H9 (cell line): ENCODE measurements at regions not wholly inside any gene's neighbourhood (a gene's known extent, or its start where the extent isn't known, plus 50 kb on each side); places are given as distances from the start of the nearest gene placed in this dataset.

Experiments used
- DNase-seq: peaks from one replicate; pipeline ENCODE4 v3.0.0-alpha.2; 2017
- H2AFZ ChIP-seq: one replicate; pipeline ENCODE4 v1.6.1; 2013; ENCODE audit warnings: mild to moderate bottlenecking, low read length, control low read depth, moderate library complexity
- H2AK5ac ChIP-seq: 2 replicates; pipeline ENCODE4 v1.6.1; 2013; ENCODE audit warnings: low read length, control low read depth, mixed read lengths; ENCODE audit not compliant: insufficient read length
- H2BK120ac ChIP-seq: one replicate; pipeline ENCODE4 v1.6.1; 2013; ENCODE audit warnings: low read depth, mild to moderate bottlenecking, low read length, control low read depth, inconsistent platforms; ENCODE audit not compliant: poor library complexity, severe bottlenecking
- H2BK12ac ChIP-seq: 2 replicates; pipeline ENCODE4 v1.6.1; 2013; ENCODE audit warnings: low read length, control low read depth, mixed read lengths, low read depth; ENCODE audit not compliant: insufficient read length
- H2BK15ac ChIP-seq: 2 replicates; pipeline ENCODE4 v1.6.1; 2013; ENCODE audit warnings: low read depth, low read length, control low read depth
- H2BK20ac ChIP-seq: one replicate; pipeline ENCODE4 v1.6.1; 2013; ENCODE audit warnings: low read depth, mild to moderate bottlenecking, low read length, control low read depth, inconsistent platforms; ENCODE audit not compliant: poor library complexity, severe bottlenecking
- H2BK5ac ChIP-seq: 2 replicates; pipeline ENCODE4 v1.6.1; 2013; ENCODE audit warnings: low read length, control low read depth, mixed read lengths; ENCODE audit not compliant: insufficient read length
- H3K14ac ChIP-seq: 2 replicates; pipeline ENCODE4 v1.6.1; 2013; ENCODE audit warnings: low read length, control low read depth; ENCODE audit not compliant: insufficient read depth
- H3K18ac ChIP-seq: 2 replicates; pipeline ENCODE4 v1.6.1; 2013; ENCODE audit warnings: low read depth, mild to moderate bottlenecking, mixed read lengths, low read length, control low read depth; ENCODE audit not compliant: insufficient read length
- H3K23ac ChIP-seq: 2 replicates; pipeline ENCODE4 v1.6.1; 2013; ENCODE audit warnings: low read length, control low read depth, mixed read lengths, low read depth; ENCODE audit not compliant: insufficient read length
- H3K23me2 ChIP-seq: 2 replicates; pipeline ENCODE4 v1.6.1; 2013; ENCODE audit warnings: low read depth, mild to moderate bottlenecking, mixed read lengths, low read length, control low read depth; ENCODE audit not compliant: insufficient read length, poor library complexity, severe bottlenecking
- H3K27ac ChIP-seq: 2 replicates; pipeline ENCODE4 v1.5.1; 2013; ENCODE audit warnings: low read length, control low read depth, mixed read lengths, low read depth; ENCODE audit not compliant: insufficient read length
- H3K27me3 ChIP-seq: 2 replicates; pipeline ENCODE4 v1.6.1; 2013; ENCODE audit warnings: low read length, control low read depth, inconsistent platforms; ENCODE audit not compliant: insufficient read depth
- H3K4ac ChIP-seq: 2 replicates; pipeline ENCODE4 v1.6.1; 2013; ENCODE audit warnings: low read depth, mild to moderate bottlenecking, control low read depth, inconsistent platforms, low read length, moderate library complexity
- H3K4me1 ChIP-seq: 2 replicates; pipeline ENCODE4 v1.6.1; 2013; ENCODE audit warnings: low read length, control low read depth, inconsistent platforms; ENCODE audit not compliant: insufficient read depth
- H3K4me2 ChIP-seq: 2 replicates; pipeline ENCODE4 v1.6.1; 2013; ENCODE audit warnings: low read length, control low read depth, mixed read lengths; ENCODE audit not compliant: insufficient read length, insufficient read depth
- H3K56ac ChIP-seq: 2 replicates; pipeline ENCODE4 v1.6.1; 2013; ENCODE audit warnings: low read depth, mild to moderate bottlenecking, mixed read lengths, low read length, control low read depth; ENCODE audit not compliant: insufficient read length
- H3K79me1 ChIP-seq: 2 replicates; pipeline ENCODE4 v1.6.1; 2013; ENCODE audit warnings: low read depth, mild to moderate bottlenecking, moderate library complexity, low read length, control low read depth, inconsistent platforms; ENCODE audit not compliant: insufficient read depth, poor library complexity, severe bottlenecking
- H3K79me2 ChIP-seq: 2 replicates; pipeline ENCODE4 v1.6.1; 2013; ENCODE audit warnings: low read length, control low read depth, inconsistent platforms; ENCODE audit not compliant: insufficient read depth
- H3K9ac ChIP-seq: 2 replicates; pipeline ENCODE4 v1.6.1; 2013; ENCODE audit warnings: low read length, control low read depth, mixed read lengths; ENCODE audit not compliant: insufficient read length; ENCODE audit errors: extremely low read depth
- H3K9me3 ChIP-seq: one replicate; pipeline ENCODE4 v1.6.1; 2013; ENCODE audit warnings: low read depth, low read length, inconsistent platforms; ENCODE audit not compliant: control insufficient read depth
- H3T11ph ChIP-seq: one replicate; pipeline ENCODE4 v1.6.1; 2013; ENCODE audit warnings: mild to moderate bottlenecking, low read length, control low read depth, inconsistent platforms
- H4K20me1 ChIP-seq: one replicate; pipeline ENCODE4 v1.6.1; 2013; ENCODE audit not compliant: control insufficient read depth, insufficient read length, insufficient read depth
- H4K5ac ChIP-seq: 2 replicates; pipeline ENCODE4 v1.6.1; 2013; ENCODE audit warnings: low read depth, mild to moderate bottlenecking, mixed read lengths, low read length, control low read depth; ENCODE audit not compliant: insufficient read length
- H4K8ac ChIP-seq: replicated peaks from 2 replicates; pipeline ENCODE4 v1.6.1; 2013; ENCODE audit warnings: low read length, control low read depth, mixed read lengths, low read depth; ENCODE audit not compliant: insufficient read length
- H4K91ac ChIP-seq: 2 replicates; pipeline ENCODE4 v1.6.1; 2013; ENCODE audit warnings: low read depth, mild to moderate bottlenecking, moderate library complexity, mixed read lengths, low read length, control low read depth; ENCODE audit not compliant: insufficient read length
- H3K27ac Mint-ChIP-seq, 3 experiments: 2 replicates in 2 of 3; 3 replicates in 1 of 3; pipeline ENCODE4 v1.8.0; 2020 to 2021; ENCODE audit warnings: mixed read lengths in 3 of 3, mild to moderate bottlenecking in 1 of 3, moderate library complexity in 1 of 3
- H3K27me3 Mint-ChIP-seq: 2 replicates; pipeline ENCODE4 v1.8.0; 2021; ENCODE audit warnings: low read depth, mild to moderate bottlenecking, moderate library complexity, mixed read lengths
- H3K36me3 Mint-ChIP-seq, 3 experiments: 2 replicates in 2 of 3; 3 replicates in 1 of 3; pipeline ENCODE4 v1.8.0; 2020 to 2021; ENCODE audit warnings: low read depth in 3 of 3, mixed read lengths in 3 of 3; ENCODE audit not compliant: insufficient read depth in 1 of 3
- H3K4me1 Mint-ChIP-seq, 2 experiments: 2 replicates each; pipeline ENCODE4 v1.8.0; 2020; ENCODE audit warnings: mixed read lengths in 2 of 2
- H3K4me3 Mint-ChIP-seq, 2 experiments: 2 replicates in 1 of 2; 3 replicates in 1 of 2; pipeline ENCODE4 v1.8.0; 2020 to 2021; ENCODE audit warnings: mild to moderate bottlenecking in 2 of 2, mixed read lengths in 2 of 2, moderate library complexity in 1 of 2
- H3K9me3 Mint-ChIP-seq, 2 experiments: 2 replicates in 1 of 2; 3 replicates in 1 of 2; pipeline ENCODE4 v1.8.0; 2020; ENCODE audit warnings: mild to moderate bottlenecking in 2 of 2, mixed read lengths in 2 of 2, moderate library complexity in 1 of 2
- CTCF ChIP-seq: fragments of 200-600 bp; sonication (generic); conservative IDR thresholded peaks from 3 replicates; pipeline ENCODE4 v1.8.0; 2021; ENCODE audit warnings: antibody characterized with exemption, mild to moderate bottlenecking
- WGBS: extraction: QIAGEN DNeasy Blood & Tissue Kit; methylation state at CpG from one replicate; pipeline ENCODE4 v1.1.7; 2013; ENCODE audit warnings: missing lambda C conversion rate, low lambda C conversion rate, mixed read lengths; ENCODE audit not compliant: insufficient read length; ENCODE audit errors: extremely low coverage; 5-methylcytosine and 5-hydroxymethylcytosine counted together

GRCh38 chr6:156017838-156018237 is 562.2 kb upstream of the NOX3 start:
- Histone ChIP-seq H4K8ac (no peak overlapping the region), H2AFZ (no peak overlapping the region), H3K23ac (no peak overlapping the region), H4K5ac (no peak overlapping the region), H3K56ac (no peak overlapping the region), H3K4me2 (no peak overlapping the region), H3K9me3 (no peaks in the 10 kb centered on the region), H3K27ac (no peak overlapping the region), H4K91ac (no peak overlapping the region), H2BK120ac (no peak overlapping the region), H3K18ac (no peak overlapping the region), H3K27me3 (no peaks in the 10 kb centered on the region), H3K9ac (no peak overlapping the region), H2BK12ac (no peak overlapping the region), H2BK20ac (no peak overlapping the region), H3K14ac (no peak overlapping the region), H2AK5ac (no peak overlapping the region), H3K4ac (no peak overlapping the region), H2BK15ac (no peak overlapping the region), H2BK5ac (no peak overlapping the region), H3K4me1 (no peaks in the 10 kb centered on the region), H3K79me2 (no peaks in the 10 kb centered on the region), H4K20me1 (no peaks in the 10 kb centered on the region), H3T11ph (no peak overlapping the region), H3K23me2 (no peaks in the 10 kb centered on the region), H3K79me1 (no peaks in the 10 kb centered on the region)
- Mint-ChIP-seq H3K36me3 (no peaks in the 10 kb centered on the region), H3K4me3 (no peak overlapping the region), H3K4me1 (no peaks in the 10 kb centered on the region), H3K27me3 (no peaks in the 10 kb centered on the region), H3K9me3 (no peaks in the 10 kb centered on the region; a peak in 2 of 5 replicates), H3K27ac (no peak overlapping the region)
- WGBS = no CpG with 5 or more reads among the region's 3 CpGs
- no peak for TF ChIP-seq CTCF
- no peak for DNase-seq
